SU-DHL-6 (cell line): ENCODE measurements at regions not wholly inside any gene's neighbourhood (a gene's known extent, or its start where the extent isn't known, plus 50 kb on each side); places are given as distances from the start of the nearest gene placed in this dataset.

Experiments
- H2AFZ ChIP-seq: fragments of 200-600 bp; sonication (generic); 2 replicates; pipeline ENCODE4 v1.6.1; 2014; ENCODE audit warnings: low read depth, mild to moderate bottlenecking, moderate library complexity, mixed read lengths, antibody characterized with exemption, low read length; ENCODE audit not compliant: severe bottlenecking
- H3F3A ChIP-seq: fragments of 200-600 bp; shearing (Covaris generic); 2 replicates; pipeline ENCODE4 v1.6.0; 2016; ENCODE audit warnings: antibody characterized with exemption, mild to moderate bottlenecking; ENCODE audit not compliant: insufficient read depth
- H3K27ac ChIP-seq: fragments of 200-600 bp; sonication (generic); 2 replicates; pipeline ENCODE4 v1.5.1; 2016; ENCODE audit warnings: low read depth, mild to moderate bottlenecking, low read length, moderate library complexity, mixed read lengths
- H3K27me3 ChIP-seq: fragments of 200-600 bp; sonication (generic), shearing (Covaris generic); 2 replicates; pipeline ENCODE4 v1.6.0; 2014; ENCODE audit warnings: mild to moderate bottlenecking, low read length
- H3K36me3 ChIP-seq: fragments of 200-600 bp; sonication (generic); 2 replicates; pipeline ENCODE4 v1.6.1; 2014; ENCODE audit warnings: mild to moderate bottlenecking, low read length, mixed read lengths
- H3K4me2 ChIP-seq: fragments of 300-600, 200-600 bp; shearing (Covaris generic), sonication (generic); 2 replicates; pipeline ENCODE4 v1.6.0; 2014; ENCODE audit warnings: low read length, low read depth, mild to moderate bottlenecking; ENCODE audit not compliant: poor library complexity, severe bottlenecking
- H3K4me3 ChIP-seq: fragments of 200-600 bp; sonication (generic); 2 replicates; pipeline ENCODE4 v1.5.1; 2014; ENCODE audit warnings: antibody characterized with exemption, low read length, mild to moderate bottlenecking, mixed read lengths; ENCODE audit not compliant: insufficient read depth, poor library complexity, severe bottlenecking
- H3K79me2 ChIP-seq: fragments of 200-600 bp; sonication (generic); 2 replicates; pipeline ENCODE4 v1.6.1; 2014; ENCODE audit warnings: mild to moderate bottlenecking, low read length, moderate library complexity; ENCODE audit not compliant: insufficient read depth
- H3K9ac ChIP-seq: fragments of 200-600 bp; sonication (generic); 2 replicates; pipeline ENCODE4 v1.7.0; 2014; ENCODE audit warnings: mild to moderate bottlenecking, low read length
- H3K9me2 ChIP-seq: fragments of 200-600 bp; sonication (generic); replicated peaks from 2 replicates; pipeline ENCODE4 v1.6.1; 2014; ENCODE audit warnings: low read length; ENCODE audit not compliant: insufficient read depth
- H3K9me3 ChIP-seq: fragments of 200-600 bp; sonication (generic); 2 replicates; pipeline ENCODE4 v1.6.1; 2014; ENCODE audit warnings: low read length, mixed read lengths; ENCODE audit not compliant: insufficient read depth
- H4K20me1 ChIP-seq: fragments of 200-600 bp; sonication (generic); 2 replicates; pipeline ENCODE4 v1.6.1; 2014; ENCODE audit warnings: low read depth, mild to moderate bottlenecking, antibody characterized with exemption, low read length, moderate library complexity, mixed read lengths
- EZH2phosphoT487 ChIP-seq: fragments of 200-600 bp; sonication (generic), shearing (Covaris generic); conservative IDR thresholded peaks from 2 replicates; pipeline ENCODE4 v1.6.1; 2018; ENCODE audit warnings: mild to moderate bottlenecking, antibody characterized with exemption, low read length, moderate library complexity, mixed read lengths
- TF ChIP-seq, protein P1 (sequence below): fragments of 200-600 bp; sonication (generic); IDR thresholded peaks from one replicate; pipeline ENCODE4 v1.5.1; 2017; ENCODE audit warnings: antibody characterized with exemption, mild to moderate bottlenecking, low read length, moderate library complexity; ENCODE audit not compliant: insufficient read depth, poor library complexity, severe bottlenecking

DNA sequence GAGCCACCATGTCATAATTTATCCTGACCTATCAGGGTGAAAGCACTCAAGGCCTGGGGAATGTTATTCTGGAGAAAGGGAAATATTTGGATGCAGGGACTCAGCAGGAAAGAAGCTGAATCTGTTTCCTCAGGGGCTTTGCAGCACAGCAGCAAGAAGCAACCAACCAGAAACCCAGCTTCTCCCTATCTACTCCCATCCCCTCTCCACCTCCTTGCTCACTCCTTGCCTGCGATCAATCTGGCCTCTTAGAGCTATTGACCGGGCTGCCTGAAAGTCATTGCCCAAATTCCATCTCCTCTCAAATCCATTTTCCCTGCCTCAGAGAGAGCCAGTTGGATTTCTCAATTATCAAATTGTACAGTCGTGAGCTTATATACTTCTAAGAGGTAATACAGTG, 542.0 kb upstream of the TRPC7 start:
- Histone ChIP-seq H3K4me3 (no peak overlapping the region), H3K9me3 (no peaks in the 10 kb centered on the region), H3K27me3 (no peaks in the 10 kb centered on the region), H3K4me2 (no peak overlapping the region), H3K79me2 (no peaks in the 10 kb centered on the region), H3K27ac (no peak overlapping the region), H3K9ac (no peak overlapping the region), H2AFZ (no peak overlapping the region), H3F3A (no peaks in the 10 kb centered on the region), H3K9me2 (no peaks in the 10 kb centered on the region), H4K20me1 (no peaks in the 10 kb centered on the region), H3K36me3 (no peaks in the 10 kb centered on the region)
- TF ChIP-seq EZH2phosphoT487, result no peak
- TF ChIP-seq, protein P1, sequence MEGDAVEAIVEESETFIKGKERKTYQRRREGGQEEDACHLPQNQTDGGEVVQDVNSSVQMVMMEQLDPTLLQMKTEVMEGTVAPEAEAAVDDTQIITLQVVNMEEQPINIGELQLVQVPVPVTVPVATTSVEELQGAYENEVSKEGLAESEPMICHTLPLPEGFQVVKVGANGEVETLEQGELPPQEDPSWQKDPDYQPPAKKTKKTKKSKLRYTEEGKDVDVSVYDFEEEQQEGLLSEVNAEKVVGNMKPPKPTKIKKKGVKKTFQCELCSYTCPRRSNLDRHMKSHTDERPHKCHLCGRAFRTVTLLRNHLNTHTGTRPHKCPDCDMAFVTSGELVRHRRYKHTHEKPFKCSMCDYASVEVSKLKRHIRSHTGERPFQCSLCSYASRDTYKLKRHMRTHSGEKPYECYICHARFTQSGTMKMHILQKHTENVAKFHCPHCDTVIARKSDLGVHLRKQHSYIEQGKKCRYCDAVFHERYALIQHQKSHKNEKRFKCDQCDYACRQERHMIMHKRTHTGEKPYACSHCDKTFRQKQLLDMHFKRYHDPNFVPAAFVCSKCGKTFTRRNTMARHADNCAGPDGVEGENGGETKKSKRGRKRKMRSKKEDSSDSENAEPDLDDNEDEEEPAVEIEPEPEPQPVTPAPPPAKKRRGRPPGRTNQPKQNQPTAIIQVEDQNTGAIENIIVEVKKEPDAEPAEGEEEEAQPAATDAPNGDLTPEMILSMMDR, result no peak

GRCh38 chr5:136906545-136906944, 541.2 kb upstream of the TRPC7 start:
- no peaks in the 10 kb centered on the region for H3K9me2 ChIP-seq
- H3K4me3 ChIP-seq, result no peak overlapping the region
- no peaks in the 10 kb centered on the region for H3K27me3 ChIP-seq
- TF ChIP-seq, protein P1, result no peak
- TF ChIP-seq EZH2phosphoT487, result no peak
- no peak overlapping the region for H2AFZ ChIP-seq
- no peaks in the 10 kb centered on the region for H3K79me2 ChIP-seq
- H3K36me3 ChIP-seq, result no peaks in the 10 kb centered on the region
- no peaks in the 10 kb centered on the region for H3K9me3 ChIP-seq
- H3K9ac ChIP-seq, result no peak overlapping the region
- no peak overlapping the region for H3K4me2 ChIP-seq
- no peaks in the 10 kb centered on the region for H4K20me1 ChIP-seq
- H3K27ac ChIP-seq, result no peak overlapping the region
- no peaks in the 10 kb centered on the region for H3F3A ChIP-seq

GRCh38 chr5:136905571-136905970, 540.2 kb upstream of the TRPC7 start:
- no peak overlapping the region for H3K4me2 ChIP-seq
- no peaks in the 10 kb centered on the region for H3K9me3 ChIP-seq
- TF ChIP-seq EZH2phosphoT487, result no peak
- TF ChIP-seq, protein P1, result no peak
- H3K4me3 ChIP-seq, result no peak overlapping the region
- no peak overlapping the region for H2AFZ ChIP-seq
- no peaks in the 10 kb centered on the region for H4K20me1 ChIP-seq
- no peaks in the 10 kb centered on the region for H3K79me2 ChIP-seq
- no peaks in the 10 kb centered on the region for H3K27me3 ChIP-seq
- no peak overlapping the region for H3K27ac ChIP-seq
- H3F3A ChIP-seq, result no peaks in the 10 kb centered on the region
- no peaks in the 10 kb centered on the region for H3K9me2 ChIP-seq
- no peak overlapping the region for H3K9ac ChIP-seq
- no peaks in the 10 kb centered on the region for H3K36me3 ChIP-seq

DNA sequence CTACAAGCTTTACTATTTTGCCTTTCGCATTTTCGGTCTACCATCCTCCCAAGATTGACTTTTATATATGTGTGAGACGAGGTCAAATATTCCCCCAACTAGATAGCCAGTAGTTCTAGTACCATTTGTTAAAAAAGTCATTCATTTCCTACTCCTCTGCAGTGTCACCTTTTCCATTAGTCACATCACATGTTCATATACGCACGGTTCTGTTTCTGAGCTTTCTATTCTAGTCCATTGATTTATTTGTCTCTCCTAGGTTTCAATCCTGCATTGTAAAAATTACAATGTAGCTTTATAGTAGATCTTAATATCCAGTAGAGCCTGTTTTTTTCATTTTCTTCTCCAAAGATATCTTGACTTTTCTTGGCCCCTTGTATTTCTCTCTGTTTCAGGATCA, 528.7 kb upstream of the TRPC7 start:
- H3K27ac ChIP-seq, result no peak overlapping the region
- TF ChIP-seq, protein P1, result no peak
- no peak for TF ChIP-seq EZH2phosphoT487
- no peak overlapping the region for H2AFZ ChIP-seq
- H3K9me2 ChIP-seq, result no peaks in the 10 kb centered on the region
- no peaks in the 10 kb centered on the region for H3K79me2 ChIP-seq
- H3K9ac ChIP-seq, result no peak overlapping the region
- H3K4me3 ChIP-seq, result no peak overlapping the region
- no peaks in the 10 kb centered on the region for H4K20me1 ChIP-seq
- H3K4me2 ChIP-seq, result no peak overlapping the region
- no peaks in the 10 kb centered on the region for H3K9me3 ChIP-seq
- no peaks in the 10 kb centered on the region for H3K36me3 ChIP-seq
- no peaks in the 10 kb centered on the region for H3K27me3 ChIP-seq
- H3F3A ChIP-seq, result no peaks in the 10 kb centered on the region
